Natural killer cell treated with Interleukin-12 subunit alpha and Interleukin-12 subunit beta and Interleukin-15 and Interleukin-18, amount 100 ng/mL, for 72 hours (primary cell): ENCODE measurements at regions not wholly inside any gene's neighbourhood (a gene's known extent, or its start where the extent isn't known, plus 50 kb on each side); places are given as distances from the start of the nearest gene placed in this dataset.

Source experiments
- ATAC-seq, 2 donors: fragments of 150-1000 bp; cut with Tn5 transposase in 1 of 2; sonication (Bioruptor Pico), chemical (Tn5 transposase) in 1 of 2; 2 replicates each; pipeline ENCODE4 v1.10.0; 2021
- DNase-seq: peaks from one replicate; pipeline ENCODE4 v3.0.0; 2022; ENCODE audit warnings: low spot score
- H3K27ac Mint-ChIP-seq, 2 donors: 1 replicate in 1 of 2; 2 replicates in 1 of 2; pipeline ENCODE4 v1.8.0; 2022; ENCODE audit warnings: mixed read lengths in 2 of 2, mild to moderate bottlenecking in 1 of 2, moderate library complexity in 1 of 2
- H3K27me3 Mint-ChIP-seq, 2 donors: 1 replicate in 1 of 2; 2 replicates in 1 of 2; pipeline ENCODE4 v1.8.0; 2022; ENCODE audit warnings: mixed read lengths in 2 of 2
- H3K36me3 Mint-ChIP-seq: one replicate; pipeline ENCODE4 v1.8.0; 2022; ENCODE audit warnings: mixed read lengths
- H3K4me1 Mint-ChIP-seq, 2 donors: 1 replicate in 1 of 2; 2 replicates in 1 of 2; pipeline ENCODE4 v1.8.0; 2022; ENCODE audit warnings: low read depth in 2 of 2, mixed read lengths in 2 of 2, mild to moderate bottlenecking in 1 of 2
- H3K4me3 Mint-ChIP-seq: one replicate; pipeline ENCODE4 v1.8.0; 2022; ENCODE audit warnings: mixed read lengths
- H3K9me3 Mint-ChIP-seq: 2 replicates; pipeline ENCODE4 v1.8.0; 2022; ENCODE audit warnings: mixed read lengths

DNA sequence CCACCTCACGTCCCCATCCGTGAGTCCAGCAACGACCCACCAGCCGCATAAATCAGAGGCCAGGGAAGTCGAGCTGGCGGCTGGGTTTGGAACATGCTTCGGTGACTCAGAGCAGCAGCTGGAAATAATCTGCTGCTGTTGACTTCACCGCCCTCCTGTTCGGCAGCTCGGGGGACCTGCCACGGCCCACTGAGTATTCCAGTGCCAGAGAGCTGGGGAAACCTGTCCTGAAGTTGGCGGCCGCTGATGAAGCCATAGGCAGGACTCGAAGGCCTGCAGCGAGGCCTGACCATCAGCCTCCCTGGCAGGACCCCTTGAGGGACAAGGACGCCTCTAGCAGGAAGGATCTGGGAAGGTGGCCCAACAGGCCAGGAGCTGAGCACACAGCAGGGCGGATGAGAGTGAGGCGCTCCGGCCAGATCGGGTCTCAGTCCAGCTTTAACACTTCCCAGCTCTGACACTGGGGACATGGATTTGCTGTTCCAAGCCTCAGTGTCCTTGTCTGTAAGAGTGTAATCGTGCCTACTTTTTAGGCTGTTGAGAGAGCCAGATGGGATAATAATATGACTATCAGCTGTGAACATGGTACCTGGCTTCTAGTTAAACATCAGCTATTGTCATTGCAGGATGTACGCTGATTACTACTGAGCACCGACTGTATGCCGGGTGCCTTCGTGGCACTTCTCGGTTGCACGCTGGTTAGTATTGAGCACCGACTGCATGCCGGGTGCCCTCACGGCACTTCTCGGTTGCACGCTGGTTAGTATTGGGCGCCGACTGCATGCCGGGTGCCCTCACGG is 50.4 kb upstream of the CIBAR2 start:
- H3K36me3 Mint-ChIP-seq, result no peaks in the 10 kb centered on the region
- DNase-seq, result no peak
- peaks cover 6 to 7% of the 10 kb centered on the region in 2 donors for H3K4me1 Mint-ChIP-seq
- no peak overlapping the region for H3K4me3 Mint-ChIP-seq
- H3K27ac Mint-ChIP-seq, result no peak overlapping the region
- no peak for ATAC-seq
- H3K9me3 Mint-ChIP-seq, result no peaks in the 10 kb centered on the region
- H3K27me3 Mint-ChIP-seq, result peaks cover 9 to 14% of the 10 kb centered on the region in 2 donors

DNA sequence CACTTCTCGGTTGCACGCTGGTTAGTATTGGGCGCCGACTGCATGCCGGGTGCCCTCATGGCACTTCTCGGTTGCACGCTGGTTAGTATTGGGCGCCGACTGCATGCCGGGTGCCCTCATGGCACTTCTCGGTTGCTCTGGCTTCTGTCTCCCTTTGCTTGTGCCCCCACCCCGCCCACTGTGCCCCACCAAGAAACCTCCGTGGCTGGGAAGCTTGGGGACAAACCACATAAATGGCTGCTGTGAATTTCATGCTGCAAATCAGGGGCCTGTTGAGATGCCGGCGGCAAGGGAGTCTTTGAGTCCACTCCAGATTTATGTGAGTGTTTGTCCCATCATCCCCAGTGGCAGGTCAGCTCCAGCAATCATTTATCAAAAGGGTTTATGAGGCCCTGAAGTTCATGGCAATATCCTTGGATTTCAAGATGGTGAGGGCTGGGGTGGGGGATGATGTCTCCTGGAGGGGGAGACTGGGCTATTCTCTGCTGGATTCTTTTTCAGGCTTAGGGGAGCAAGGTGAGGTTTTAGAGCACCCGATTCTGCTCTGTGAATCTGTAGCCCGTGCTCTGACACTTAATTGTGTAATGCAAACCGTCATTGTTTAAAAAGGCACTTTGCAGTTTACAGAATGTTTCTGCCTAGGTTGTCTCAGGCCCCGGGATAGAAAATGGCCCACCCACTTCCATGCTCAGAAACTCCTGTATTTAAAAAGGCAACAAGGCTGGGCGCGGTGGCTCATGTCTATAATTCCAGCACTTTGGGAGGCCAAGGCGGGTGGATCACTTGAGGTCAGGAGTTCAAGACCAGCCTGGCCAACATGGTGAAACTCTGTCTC is 51.2 kb upstream of the CIBAR2 start:
- Mint-ChIP-seq H3K4me3 (no peak overlapping the region), H3K27ac (no peak overlapping the region), H3K27me3 (peaks cover 9 to 18% of the 10 kb centered on the region in 2 donors), H3K36me3 (no peaks in the 10 kb centered on the region), H3K4me1 (no peaks in the 10 kb centered on the region), H3K9me3 (no peaks in the 10 kb centered on the region)
- DNase-seq (no peak), ATAC-seq (no peak)

- no peak overlapping the region for H3K27ac Mint-ChIP-seq
- no peaks in the 10 kb centered on the region for H3K9me3 Mint-ChIP-seq
- H3K36me3 Mint-ChIP-seq, result no peaks in the 10 kb centered on the region
- no peak overlapping the region for H3K4me3 Mint-ChIP-seq
- DNase-seq (no peak), ATAC-seq (no peak)
- H3K27me3 Mint-ChIP-seq, result peaks cover 9 to 19% of the 10 kb centered on the region in 2 donors
- H3K4me1 Mint-ChIP-seq, result no peaks in the 10 kb centered on the region
Measured at GRCh38 chr16:85164431-85164830, 52.2 kb upstream of the CIBAR2 start.

GRCh38 chr16:85164838-85165516 is 52.7 kb upstream of the CIBAR2 start:
- no peaks in the 10 kb centered on the region for H3K36me3 Mint-ChIP-seq
- no peaks in the 10 kb centered on the region for H3K9me3 Mint-ChIP-seq
- no peak overlapping the region for H3K4me3 Mint-ChIP-seq
- H3K4me1 Mint-ChIP-seq, result no peaks in the 10 kb centered on the region
- ATAC-seq, result no peak
- H3K27me3 Mint-ChIP-seq, result peaks cover 9 to 19% of the 10 kb centered on the region in 2 donors
- no peak for DNase-seq
- H3K27ac Mint-ChIP-seq, result no peak overlapping the region

GRCh38 chr16:85165781-85166180 is 53.5 kb upstream of the CIBAR2 start:
- H3K27me3 Mint-ChIP-seq, result peaks cover 9 to 21% of the 10 kb centered on the region in 2 donors
- no peaks in the 10 kb centered on the region for H3K4me1 Mint-ChIP-seq
- no peaks in the 10 kb centered on the region for H3K9me3 Mint-ChIP-seq
- H3K4me3 Mint-ChIP-seq, result no peak overlapping the region
- DNase-seq (no peak), ATAC-seq (no peak)
- H3K27ac Mint-ChIP-seq, result no peak overlapping the region
- no peaks in the 10 kb centered on the region for H3K36me3 Mint-ChIP-seq

DNA sequence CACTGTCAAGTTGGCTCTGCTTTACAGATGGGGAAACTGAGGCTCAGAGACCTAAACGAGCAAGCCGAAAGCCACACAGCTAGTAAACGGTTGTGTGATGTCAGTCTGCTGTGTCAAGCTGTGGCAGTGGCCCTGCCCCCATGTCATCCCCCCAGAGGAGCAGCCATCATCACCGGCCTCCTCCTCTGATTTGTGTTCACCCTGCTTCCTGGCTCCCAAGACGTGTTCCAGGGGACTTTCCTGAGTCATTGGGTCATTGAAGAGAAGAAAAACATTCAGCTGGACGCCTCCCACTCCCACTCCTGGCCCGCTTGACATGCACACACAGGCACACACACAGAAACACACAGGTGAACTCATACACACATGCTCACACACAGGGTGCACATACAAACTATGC is 54.0 kb upstream of the CIBAR2 start:
- Mint-ChIP-seq H3K4me3 (no peak overlapping the region), H3K27ac (no peak overlapping the region)

DNA sequence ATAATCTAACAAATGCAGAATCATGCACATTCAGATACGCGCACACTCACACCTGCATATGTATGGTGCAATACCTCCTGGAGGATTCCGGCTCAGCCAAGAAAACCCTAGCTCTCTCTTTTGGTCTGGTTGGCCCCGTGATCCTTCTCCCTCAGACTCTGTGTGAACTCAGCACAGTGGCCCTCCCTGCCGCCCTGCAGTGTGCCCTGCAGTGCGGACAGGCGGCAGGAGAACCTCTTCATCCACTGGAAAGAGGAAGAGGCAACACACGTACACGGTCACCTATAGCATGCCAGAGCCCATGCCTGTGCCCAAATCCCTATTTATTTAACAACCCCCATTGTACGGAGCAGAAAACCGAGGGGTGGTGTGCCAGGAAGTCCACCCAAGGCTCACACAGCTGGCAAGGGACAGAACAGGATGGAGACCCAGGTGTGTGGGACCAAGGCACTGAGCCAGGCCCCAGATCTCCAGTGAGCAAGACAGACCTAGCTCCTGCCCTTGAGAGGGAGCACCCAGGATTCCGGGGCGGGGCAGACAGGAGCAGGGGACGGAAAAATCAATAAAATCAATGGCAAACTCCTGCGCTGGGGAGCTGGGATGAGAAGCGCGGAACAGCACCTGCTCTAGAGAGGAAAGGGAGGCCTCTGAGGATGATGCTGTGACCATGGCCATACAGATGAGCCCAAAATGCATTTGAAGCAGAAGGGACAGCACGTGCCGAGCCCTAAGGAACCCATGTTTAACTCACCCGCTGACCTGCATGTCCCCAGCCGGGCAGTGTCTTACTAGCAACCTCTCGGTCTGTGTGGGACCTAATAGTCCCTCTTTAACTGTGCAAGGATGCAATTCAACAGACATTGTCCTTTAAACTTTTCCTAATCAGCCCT is 54.7 kb upstream of the CIBAR2 start:
- DNase-seq (no peak), ATAC-seq (no peak)
- Mint-ChIP-seq H3K27me3 (peaks cover 15 to 28% of the 10 kb centered on the region in 2 donors), H3K36me3 (no peaks in the 10 kb centered on the region), H3K4me1 (peaks cover 0 to 2% of the 10 kb centered on the region in 2 donors), H3K27ac (no peak overlapping the region), H3K4me3 (no peak overlapping the region), H3K9me3 (no peaks in the 10 kb centered on the region)

More for the DNA sequence above, 54.0 kb upstream of the CIBAR2 start:
- no peaks in the 10 kb centered on the region for H3K9me3 Mint-ChIP-seq
- peaks cover 9 to 23% of the 10 kb centered on the region in 2 donors for H3K27me3 Mint-ChIP-seq
- ATAC-seq (no peak), DNase-seq (no peak)
- no peaks in the 10 kb centered on the region for H3K36me3 Mint-ChIP-seq
- no peaks in the 10 kb centered on the region for H3K4me1 Mint-ChIP-seq

DNA sequence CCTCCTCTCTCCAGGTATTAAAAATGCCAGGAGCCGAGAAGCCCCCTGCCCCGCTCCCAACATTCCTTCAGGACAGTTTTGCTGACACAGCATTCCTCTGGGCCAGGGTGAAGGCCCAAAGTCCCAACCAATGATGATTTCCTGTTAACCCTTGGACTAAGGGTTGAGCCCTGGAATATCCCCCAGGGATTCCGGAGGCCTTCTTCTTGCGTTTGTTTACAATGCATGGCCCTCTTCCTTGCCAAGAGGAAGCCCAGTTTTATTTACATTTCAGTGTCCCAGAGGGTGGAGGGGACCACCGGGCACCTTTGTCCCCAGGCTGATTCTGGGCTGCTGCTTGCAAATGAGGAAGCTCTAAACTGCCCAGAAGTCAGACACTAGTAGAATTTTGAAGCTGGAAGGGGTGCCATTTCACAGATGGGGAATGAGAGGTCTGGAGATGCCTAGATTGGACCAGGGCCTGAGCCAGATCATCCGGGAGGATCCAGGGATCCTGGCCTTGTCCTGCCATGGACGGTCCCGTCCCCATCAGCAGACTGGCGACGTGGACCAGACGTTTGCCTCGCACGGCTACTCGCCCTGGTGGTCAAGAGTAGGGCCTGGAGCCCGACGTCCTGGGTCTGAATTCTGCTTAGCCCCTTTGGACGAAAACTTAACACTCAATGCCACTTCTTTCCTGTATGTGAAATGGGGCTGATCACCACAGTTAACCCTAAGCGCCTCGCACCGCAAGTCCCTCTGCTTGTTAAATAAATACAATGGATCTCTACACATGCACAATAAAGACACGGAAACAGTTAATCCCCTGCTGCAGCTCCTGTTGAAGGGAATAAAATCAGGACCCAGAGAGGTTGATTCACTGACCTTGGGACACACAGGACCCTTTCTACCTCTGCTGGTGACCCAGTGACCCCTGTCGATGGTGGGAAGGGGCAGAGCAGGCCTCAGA is 55.6 kb upstream of the CIBAR2 start:
- DNase-seq, result no peak
- Mint-ChIP-seq H3K27me3 (peaks cover 21 to 33% of the 10 kb centered on the region in 2 donors), H3K4me1 (peaks cover 0 to 2% of the 10 kb centered on the region in 2 donors), H3K4me3 (no peak overlapping the region), H3K36me3 (no peaks in the 10 kb centered on the region), H3K27ac (no peak overlapping the region), H3K9me3 (no peaks in the 10 kb centered on the region)
- no peak for ATAC-seq

- Mint-ChIP-seq H3K9me3 (no peaks in the 10 kb centered on the region), H3K36me3 (no peaks in the 10 kb centered on the region), H3K27ac (no peak overlapping the region), H3K27me3 (peaks cover 30 to 40% of the 10 kb centered on the region in 2 donors), H3K4me1 (peaks cover 0 to 2% of the 10 kb centered on the region in 2 donors), H3K4me3 (no peak overlapping the region)
- DNase-seq, result no peak
- ATAC-seq, result no peak
Measured at GRCh38 chr16:85168732-85169256, 56.5 kb upstream of the CIBAR2 start.

- H3K27ac Mint-ChIP-seq, result no peak overlapping the region
- no peaks in the 10 kb centered on the region for H3K36me3 Mint-ChIP-seq
- H3K9me3 Mint-ChIP-seq, result no peaks in the 10 kb centered on the region
- ATAC-seq, result no peak
- H3K27me3 Mint-ChIP-seq, result peaks cover 36 to 44% of the 10 kb centered on the region in 2 donors
- no peak for DNase-seq
- H3K4me3 Mint-ChIP-seq, result no peak overlapping the region
- H3K4me1 Mint-ChIP-seq, result peaks cover 0 to 2% of the 10 kb centered on the region in 2 donors
Measured at GRCh38 chr16:85169333-85170065, 57.2 kb upstream of the CIBAR2 start.

DNA sequence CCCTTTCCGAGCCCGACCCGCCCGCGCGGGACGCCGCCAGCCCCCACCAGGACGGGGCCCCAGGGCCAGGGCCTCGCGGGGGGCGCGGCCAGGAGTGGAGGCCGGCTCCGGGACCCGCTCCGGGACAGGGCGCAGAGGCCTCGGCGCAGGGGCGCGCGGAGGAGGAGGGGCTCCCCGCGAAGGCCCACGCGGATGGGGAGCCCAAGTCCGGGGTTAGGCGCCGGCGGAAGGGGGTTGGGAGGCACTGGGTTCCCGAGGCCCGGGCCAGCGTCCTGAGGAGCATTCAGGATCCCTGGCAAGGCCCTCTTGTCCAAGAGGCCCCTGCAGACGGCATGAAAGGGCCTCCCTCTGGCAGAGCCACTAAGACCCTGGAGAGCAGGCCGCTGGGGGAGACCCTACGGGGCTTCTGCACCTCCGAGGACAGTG is 57.8 kb upstream of the CIBAR2 start:
- DNase-seq (no peak), ATAC-seq (no peak)
- peaks cover 41 to 42% of the 10 kb centered on the region in 2 donors for H3K27me3 Mint-ChIP-seq
- no peak overlapping the region for H3K4me3 Mint-ChIP-seq
- peaks cover 0 to 2% of the 10 kb centered on the region in 2 donors for H3K4me1 Mint-ChIP-seq
- no peak overlapping the region for H3K27ac Mint-ChIP-seq
- no peaks in the 10 kb centered on the region for H3K9me3 Mint-ChIP-seq
- no peaks in the 10 kb centered on the region for H3K36me3 Mint-ChIP-seq
